ENCODE measurements at regions not wholly inside any gene's neighbourhood (a gene's known extent, or its start where the extent isn't known, plus 50 kb on each side); places are given as distances from the start of the nearest gene placed in this dataset.

GRCh38 chr15:59834528-59834927 is 145.4 kb upstream of the BNIP2 start:
- Histone ChIP-seq H3K27ac (no peak overlapping the region), H3K4me3 (no peak overlapping the region), H3K4me1 (peaks cover 0 to 4% (median 0%) of the 10 kb centered on the region in 6 donors), H3K36me3 (no peaks in the 10 kb centered on the region), H3K27me3 (replicated peaks in 1 of 7) (peaks cover 0 to 10% (median 0%) of the 10 kb centered on the region in 7 donors), H3K9me3 (no peaks in the 10 kb centered on the region)
- WGBS, 5 donors = 79 to 82% (median 81%) methylated on average over 3 of the region's 3 CpGs
- TF ChIP-seq CTCF (IDR thresholded peaks at IDR 0.05 in 8 of 11, conservative IDR thresholded peaks at IDR 0.05 in 3 of 11) (no peak), POLR2AphosphoS5 (IDR thresholded peaks at IDR 0.05) (no peak), POLR2A (IDR thresholded peaks at IDR 0.05) (no peak)
- no peak for DNase-seq
- intact Hi-C loops (cut with DNase I; ENCODE audit: low total_unique reads) = no loop called here

DNA sequence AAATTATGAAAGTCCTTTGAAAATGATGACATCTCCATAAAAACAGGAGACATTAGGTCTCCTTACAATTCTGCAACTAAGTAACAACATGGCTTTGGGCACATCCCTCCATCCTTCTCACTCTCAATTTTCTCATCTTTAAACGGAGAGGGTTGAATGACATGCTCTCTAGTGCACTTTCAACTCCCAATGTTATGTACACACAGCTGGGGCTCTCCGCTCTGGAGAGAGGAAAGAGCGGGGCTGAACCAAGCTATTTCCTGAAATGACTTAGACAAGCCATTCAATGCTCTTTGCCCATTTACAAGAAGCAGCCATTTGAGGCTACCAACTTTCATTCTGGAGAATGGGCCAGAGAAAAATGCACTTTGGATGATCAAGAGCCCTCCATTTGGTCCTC is 144.2 kb upstream of the BNIP2 start:
- no peak overlapping the region for H3K27ac ChIP-seq
- no peaks in the 10 kb centered on the region for H3K4me1 ChIP-seq
- WGBS, 5 donors = 81 to 90% (median 84%) methylated on average over 3 of the region's 3 CpGs
- H3K36me3 ChIP-seq = no peaks in the 10 kb centered on the region
- no peak for DNase-seq
- TF ChIP-seq POLR2A (IDR thresholded peaks at IDR 0.05) = no peak
- TF ChIP-seq CTCF (IDR thresholded peaks at IDR 0.05 in 8 of 11, conservative IDR thresholded peaks at IDR 0.05 in 3 of 11) = no peak
- no peak for TF ChIP-seq POLR2AphosphoS5 (IDR thresholded peaks at IDR 0.05)
- H3K9me3 ChIP-seq = no peaks in the 10 kb centered on the region
- H3K4me3 ChIP-seq = no peak overlapping the region
- peaks cover 0 to 5% (median 0%) of the 10 kb centered on the region in 7 donors for H3K27me3 ChIP-seq (replicated peaks in 1 of 7)
- intact Hi-C loops (cut with DNase I; ENCODE audit: low total_unique reads) = no loop called here

- Histone ChIP-seq H3K4me3 (no peak overlapping the region), H3K4me1 (no peaks in the 10 kb centered on the region), H3K9me3 (no peaks in the 10 kb centered on the region), H3K36me3 (no peaks in the 10 kb centered on the region), H3K27ac (no peak overlapping the region), H3K27me3 (replicated peaks in 1 of 7) (peaks cover 0 to 12% (median 0%) of the 10 kb centered on the region in 7 donors)
- intact Hi-C loops (cut with DNase I; ENCODE audit: low total_unique reads) = no loop called here
- DNase-seq = no peak
- 93 to 98% (median 95%) methylated on average over 5 of the region's 5 CpGs for WGBS, 5 donors
- TF ChIP-seq POLR2A (IDR thresholded peaks at IDR 0.05) (no peak), CTCF (IDR thresholded peaks at IDR 0.05 in 8 of 11, conservative IDR thresholded peaks at IDR 0.05 in 3 of 11) (no peak), POLR2AphosphoS5 (IDR thresholded peaks at IDR 0.05) (no peak)
Measured at GRCh38 chr15:59830873-59831272, 141.8 kb upstream of the BNIP2 start.

- WGBS, 5 donors = 82 to 94% (median 90%) methylated on average over 2 of the region's 2 CpGs
- intact Hi-C loops (cut with DNase I; ENCODE audit: low total_unique reads) = no loop called here
- TF ChIP-seq CTCF (IDR thresholded peaks at IDR 0.05 in 8 of 11, conservative IDR thresholded peaks at IDR 0.05 in 3 of 11) (no peak), POLR2A (IDR thresholded peaks at IDR 0.05) (no peak), POLR2AphosphoS5 (IDR thresholded peaks at IDR 0.05) (no peak)
- Histone ChIP-seq H3K4me3 (no peak overlapping the region), H3K27me3 (replicated peaks in 1 of 7) (peaks cover 0 to 12% (median 0%) of the 10 kb centered on the region in 7 donors), H3K36me3 (no peaks in the 10 kb centered on the region), H3K27ac (no peak overlapping the region), H3K9me3 (peaks cover 0 to 2% (median 0%) of the 10 kb centered on the region in 8 donors), H3K4me1 (no peaks in the 10 kb centered on the region)
- no peak for DNase-seq
Measured at GRCh38 chr15:59830098-59830497, 141.0 kb upstream of the BNIP2 start.

Data from spleen (tissue), 11 donors.